Neural crest cell (in vitro differentiated cells): ENCODE measurements at regions not wholly inside any gene's neighbourhood (a gene's known extent, or its start where the extent isn't known, plus 50 kb on each side); places are given as distances from the start of the nearest gene placed in this dataset.

Experiments used
- DNase-seq: peaks from one replicate; pipeline ENCODE4 v3.0.0; 2021; ENCODE audit warnings: low read depth, mixed read lengths, low spot score
- H3K27ac Mint-ChIP-seq: one replicate; pipeline ENCODE4 v1.8.0; 2021; ENCODE audit warnings: mild to moderate bottlenecking, mixed read lengths; ENCODE audit not compliant: unreplicated experiment
- H3K27me3 Mint-ChIP-seq: 2 replicates; pipeline ENCODE4 v1.8.0; 2021; ENCODE audit warnings: low read depth, mild to moderate bottlenecking, mixed read lengths
- H3K36me3 Mint-ChIP-seq: 2 replicates; pipeline ENCODE4 v1.8.0; 2021; ENCODE audit warnings: low read depth, mild to moderate bottlenecking, mixed read lengths
- H3K4me1 Mint-ChIP-seq: 2 replicates; pipeline ENCODE4 v1.8.0; 2021; ENCODE audit warnings: mixed read lengths
- H3K4me3 Mint-ChIP-seq: one replicate; pipeline ENCODE4 v1.8.0; 2021; ENCODE audit warnings: mild to moderate bottlenecking, mixed read lengths
- H3K9me3 Mint-ChIP-seq: 2 replicates; pipeline ENCODE4 v1.8.0; 2021; ENCODE audit warnings: mixed read lengths
- TF ChIP-seq, protein P1 (sequence below): fragments of 200-600 bp; sonication (generic); conservative IDR thresholded peaks from 2 replicates; pipeline ENCODE4 v1.5.0; 2021; ENCODE audit warnings: antibody characterized with exemption, mild to moderate bottlenecking

DNA sequence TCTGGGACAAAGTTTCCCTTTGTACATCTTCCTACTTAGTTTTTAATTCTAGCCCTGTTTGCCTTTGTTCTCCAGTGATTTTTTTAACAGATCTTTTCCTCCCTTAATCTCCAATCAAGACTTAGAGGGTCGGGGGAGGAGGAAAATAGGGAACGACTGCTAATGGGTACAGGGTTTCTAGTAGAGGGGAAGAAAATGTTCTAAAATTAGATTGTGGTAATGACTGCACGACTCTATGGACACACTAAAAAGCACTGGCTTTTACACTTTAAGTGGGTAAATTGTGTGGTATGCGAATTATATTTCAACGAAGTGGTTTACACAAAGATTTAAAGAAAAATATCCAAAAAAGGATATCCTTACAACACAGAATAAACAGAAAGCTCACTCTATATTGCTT is 110.0 kb upstream of the SPON1 start:
- H3K36me3 Mint-ChIP-seq: no peaks in the 10 kb centered on the region
- H3K4me3 Mint-ChIP-seq: no peak overlapping the region
- no peak overlapping the region for H3K27ac Mint-ChIP-seq
- no peaks in the 10 kb centered on the region for H3K9me3 Mint-ChIP-seq
- peaks cover 73% of the 10 kb centered on the region for H3K27me3 Mint-ChIP-seq
- DNase-seq: no peak
- peaks cover 8% of the 10 kb centered on the region for H3K4me1 Mint-ChIP-seq
- TF ChIP-seq, protein P1, sequence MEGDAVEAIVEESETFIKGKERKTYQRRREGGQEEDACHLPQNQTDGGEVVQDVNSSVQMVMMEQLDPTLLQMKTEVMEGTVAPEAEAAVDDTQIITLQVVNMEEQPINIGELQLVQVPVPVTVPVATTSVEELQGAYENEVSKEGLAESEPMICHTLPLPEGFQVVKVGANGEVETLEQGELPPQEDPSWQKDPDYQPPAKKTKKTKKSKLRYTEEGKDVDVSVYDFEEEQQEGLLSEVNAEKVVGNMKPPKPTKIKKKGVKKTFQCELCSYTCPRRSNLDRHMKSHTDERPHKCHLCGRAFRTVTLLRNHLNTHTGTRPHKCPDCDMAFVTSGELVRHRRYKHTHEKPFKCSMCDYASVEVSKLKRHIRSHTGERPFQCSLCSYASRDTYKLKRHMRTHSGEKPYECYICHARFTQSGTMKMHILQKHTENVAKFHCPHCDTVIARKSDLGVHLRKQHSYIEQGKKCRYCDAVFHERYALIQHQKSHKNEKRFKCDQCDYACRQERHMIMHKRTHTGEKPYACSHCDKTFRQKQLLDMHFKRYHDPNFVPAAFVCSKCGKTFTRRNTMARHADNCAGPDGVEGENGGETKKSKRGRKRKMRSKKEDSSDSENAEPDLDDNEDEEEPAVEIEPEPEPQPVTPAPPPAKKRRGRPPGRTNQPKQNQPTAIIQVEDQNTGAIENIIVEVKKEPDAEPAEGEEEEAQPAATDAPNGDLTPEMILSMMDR: no peak

DNA sequence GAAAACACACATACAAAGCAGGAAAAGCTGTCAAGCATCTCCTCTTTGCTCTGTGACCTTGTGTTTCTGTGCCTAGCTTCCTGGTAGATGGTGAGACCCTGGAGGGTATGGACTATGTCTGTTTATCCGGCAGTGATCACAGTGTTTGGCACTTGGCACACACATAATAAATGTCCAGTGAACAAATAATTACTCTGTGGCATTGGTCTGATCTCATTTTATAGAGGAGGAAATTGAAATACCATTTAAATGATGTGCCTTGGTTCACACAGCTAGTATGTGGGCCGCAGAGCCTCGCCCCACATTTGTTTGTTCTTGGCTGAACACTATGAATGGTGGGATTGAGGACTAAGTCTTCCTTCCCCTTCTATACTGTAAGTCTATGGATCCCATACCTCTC is 104.7 kb upstream of the SPON1 start:
- H3K36me3 Mint-ChIP-seq: no peaks in the 10 kb centered on the region
- no peaks in the 10 kb centered on the region for H3K9me3 Mint-ChIP-seq
- no peak for DNase-seq
- H3K4me3 Mint-ChIP-seq: no peak overlapping the region
- TF ChIP-seq, protein P1: no peak
- no peaks in the 10 kb centered on the region for H3K4me1 Mint-ChIP-seq
- no peak overlapping the region for H3K27ac Mint-ChIP-seq
- peaks cover 83% of the 10 kb centered on the region for H3K27me3 Mint-ChIP-seq

DNA sequence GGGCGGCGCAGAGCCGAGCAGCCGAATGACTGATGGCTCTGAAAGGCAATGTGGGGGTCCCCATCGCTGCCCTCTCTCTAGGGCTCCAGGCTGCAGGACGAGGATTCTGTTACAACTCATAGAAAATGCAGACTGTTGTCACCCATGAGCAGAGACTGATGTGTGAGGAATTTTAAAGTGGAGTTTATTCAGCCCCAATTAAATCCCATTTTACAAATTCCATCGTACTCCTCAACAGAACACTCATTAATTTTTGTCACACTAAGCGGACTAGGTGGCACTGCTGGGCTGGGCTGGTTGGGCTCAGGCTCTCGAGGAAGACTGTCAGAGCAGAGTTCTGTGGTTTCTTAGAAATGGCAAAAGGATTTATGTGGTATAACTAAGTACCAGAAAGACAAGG is 102.6 kb upstream of the SPON1 start:
- Mint-ChIP-seq H3K9me3 (no peaks in the 10 kb centered on the region), H3K4me3 (no peak overlapping the region), H3K27me3 (peaks cover 83% of the 10 kb centered on the region), H3K36me3 (no peaks in the 10 kb centered on the region), H3K27ac (no peak overlapping the region), H3K4me1 (no peaks in the 10 kb centered on the region)
- no peak for DNase-seq
- TF ChIP-seq, protein P1: no peak

DNA sequence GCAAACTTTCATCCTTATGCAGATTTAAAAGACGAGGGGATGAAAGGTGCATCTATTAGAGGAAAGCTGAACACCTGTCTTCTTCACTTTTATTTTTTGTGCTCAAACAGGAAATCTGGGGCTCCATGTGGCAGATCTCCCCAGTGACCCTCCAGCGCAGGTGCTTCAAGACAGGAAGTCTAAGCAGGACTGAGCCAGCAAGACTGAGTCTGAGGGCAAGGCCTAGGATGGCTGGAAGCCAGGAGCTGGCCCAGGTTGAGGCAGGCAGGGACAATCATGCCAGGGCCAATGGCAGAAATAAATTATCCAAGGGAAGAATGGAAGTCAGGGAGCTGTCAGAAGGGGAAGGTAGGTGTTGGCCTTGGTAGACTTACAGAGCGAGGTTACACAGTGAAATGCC is 101.1 kb upstream of the SPON1 start:
- no peak overlapping the region for H3K27ac Mint-ChIP-seq
- no peak for DNase-seq
- TF ChIP-seq, protein P1: no peak
- H3K4me3 Mint-ChIP-seq: no peak overlapping the region
- no peaks in the 10 kb centered on the region for H3K36me3 Mint-ChIP-seq
- peaks cover 73% of the 10 kb centered on the region for H3K27me3 Mint-ChIP-seq
- H3K4me1 Mint-ChIP-seq: no peaks in the 10 kb centered on the region
- H3K9me3 Mint-ChIP-seq: no peaks in the 10 kb centered on the region

DNA sequence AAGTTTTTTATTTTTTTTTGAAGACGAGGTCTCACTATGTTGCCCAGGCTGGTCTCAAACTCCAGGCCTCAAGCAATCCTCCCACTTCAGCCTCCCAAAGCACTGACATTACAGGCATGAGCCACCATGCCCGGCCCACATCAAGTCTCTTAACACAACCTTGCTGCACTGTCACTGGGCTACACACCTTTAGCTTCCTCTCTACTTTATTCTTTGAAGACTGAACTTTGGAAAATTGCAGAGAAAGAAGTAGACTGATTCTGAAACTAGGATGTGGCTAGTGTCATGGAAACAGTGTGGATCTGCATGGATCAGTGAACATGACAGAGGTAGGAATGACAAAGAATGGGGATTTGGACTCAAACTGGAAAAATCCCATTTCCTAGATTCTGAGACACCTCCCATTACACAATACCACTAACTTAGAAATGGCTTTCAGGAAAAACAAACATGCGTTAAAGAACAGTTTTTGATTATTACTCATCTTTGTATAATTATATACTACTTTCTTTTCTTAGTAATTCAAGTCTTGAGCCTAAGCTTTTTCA is 99.6 kb upstream of the SPON1 start:
- TF ChIP-seq, protein P1: no peak

More for the DNA sequence above, 99.6 kb upstream of the SPON1 start:
- DNase-seq: no peak
- Mint-ChIP-seq H3K4me3 (no peak overlapping the region), H3K9me3 (no peaks in the 10 kb centered on the region), H3K27me3 (peaks cover 61% of the 10 kb centered on the region), H3K36me3 (no peaks in the 10 kb centered on the region), H3K27ac (no peak overlapping the region), H3K4me1 (no peaks in the 10 kb centered on the region)
